ENCODE measurements at regions not wholly inside any gene's neighbourhood (a gene's known extent, or its start where the extent isn't known, plus 50 kb on each side); places are given as distances from the start of the nearest gene placed in this dataset.
"Not testable (repeated sequence)": the region's sequence is repeated elsewhere in the genome, so short reads cannot be mapped to it uniquely, and the experiment has no call there.

GRCh38 chr13:64127856-64128255 is 2712.2 kb upstream of the PCDH20 start:
- no peak for TF ChIP-seq CTCF (conservative IDR thresholded peaks at IDR 0.05; ENCODE audit: control insufficient read depth, insufficient read depth, low read depth, low read length)
- no peak for DNase-seq (ENCODE audit: low read depth)
- no peak overlapping the region for H3K4me3 ChIP-seq (ENCODE audit: control insufficient read depth, low read depth, low read length)

GRCh38 chr13:64127192-64127591 is 2711.5 kb upstream of the PCDH20 start:
- DNase-seq (ENCODE audit: low read depth), result no peak
- no peak overlapping the region for H3K4me3 ChIP-seq (ENCODE audit: control insufficient read depth, low read depth, low read length)
- TF ChIP-seq CTCF (conservative IDR thresholded peaks at IDR 0.05; ENCODE audit: control insufficient read depth, insufficient read depth, low read depth, low read length), result no peak

GRCh38 chr13:64121023-64121709 is 2705.5 kb upstream of the PCDH20 start:
- H3K4me3 ChIP-seq (ENCODE audit: control insufficient read depth, low read depth, low read length); DNase-seq (ENCODE audit: low read depth): not testable (repeated sequence)

- no peak for TF ChIP-seq CTCF (conservative IDR thresholded peaks at IDR 0.05; ENCODE audit: control insufficient read depth, insufficient read depth, low read depth, low read length)
- DNase-seq (ENCODE audit: low read depth), result no peak
- H3K4me3 ChIP-seq (ENCODE audit: control insufficient read depth, low read depth, low read length), result no peak overlapping the region
These were observed 2684.3 kb upstream of the PCDH20 start for GRCh38 chr13:64099994-64100393.

- H3K4me3 ChIP-seq (ENCODE audit: control insufficient read depth, low read depth, low read length), result no peak overlapping the region
- TF ChIP-seq CTCF (conservative IDR thresholded peaks at IDR 0.05; ENCODE audit: control insufficient read depth, insufficient read depth, low read depth, low read length), result no peak
- no peak for DNase-seq (ENCODE audit: low read depth)
These were observed 2674.7 kb upstream of the PCDH20 start for GRCh38 chr13:64090311-64090710.

GRCh38 chr13:64088491-64088890 is 2672.8 kb upstream of the PCDH20 start:
- no peak for TF ChIP-seq CTCF (conservative IDR thresholded peaks at IDR 0.05; ENCODE audit: control insufficient read depth, insufficient read depth, low read depth, low read length)
- H3K4me3 ChIP-seq (ENCODE audit: control insufficient read depth, low read depth, low read length), result no peak overlapping the region
- no peak for DNase-seq (ENCODE audit: low read depth)

- no peak for DNase-seq (ENCODE audit: low read depth)
- no peak for TF ChIP-seq CTCF (conservative IDR thresholded peaks at IDR 0.05; ENCODE audit: control insufficient read depth, insufficient read depth, low read depth, low read length)
- no peak overlapping the region for H3K4me3 ChIP-seq (ENCODE audit: control insufficient read depth, low read depth, low read length)
These were observed 2672.0 kb upstream of the PCDH20 start for GRCh38 chr13:64087624-64088023.

Measured in fibroblast of mammary gland (primary cell).